Vagina (tissue), 2 donors: ENCODE measurements at regions not wholly inside any gene's neighbourhood (a gene's known extent, or its start where the extent isn't known, plus 50 kb on each side); places are given as distances from the start of the nearest gene placed in this dataset.
A peak's percentile ranks its signal among the peaks of the same experiment; 100 is the strongest.

Source experiments
- DNase-seq, 2 donors: peaks; one replicate each; pipeline ENCODE4 v3.0.0-alpha.2; 2017; ENCODE audit errors: extremely low spot score in 2 of 2
- H3K27ac ChIP-seq: fragments of 200-600 bp; sonication (generic); one replicate; pipeline ENCODE4 v1.5.1; 2019
- H3K27me3 ChIP-seq: fragments of 200-600 bp; sonication (generic); one replicate; pipeline ENCODE4 v1.5.1; 2019
- H3K36me3 ChIP-seq, 2 donors: fragments of 200-600 bp; sonication (generic); one replicate each; pipeline ENCODE4 v1.5.1; 2017 to 2019
- H3K4me1 ChIP-seq: fragments of 200-600 bp; sonication (generic); one replicate; pipeline ENCODE4 v1.5.1; 2019
- H3K4me3 ChIP-seq, 2 donors: fragments of 200-600 bp; sonication (generic); 1 replicate in 1 of 2; 2 replicates in 1 of 2; pipeline ENCODE4 v1.5.1; 2016 to 2019
- H3K9me3 ChIP-seq: fragments of 200-600 bp; sonication (generic); one replicate; pipeline ENCODE4 v1.5.1; 2019
- POLR2A ChIP-seq, 2 donors: fragments of 450-650 bp; IDR thresholded peaks; one replicate each; pipeline ENCODE4 v1.6.1; 2017; ENCODE audit warnings: antibody characterized with exemption in 2 of 2, mild to moderate bottlenecking in 2 of 2, moderate library complexity in 2 of 2
- POLR2AphosphoS5 ChIP-seq, 2 donors: sonication (generic); formaldehyde crosslinking; IDR thresholded peaks; one replicate each; pipeline ENCODE4 v1.9.0; 2017; ENCODE audit warnings: antibody characterized with exemption in 2 of 2, mild to moderate bottlenecking in 2 of 2, low read depth in 1 of 2; ENCODE audit not compliant: insufficient read depth in 1 of 2
- intact Hi-C: fragments of 100-400 bp; cut with DNase I; formaldehyde crosslinking; loops from one replicate; pipeline ENCODE4 v1.15.1; 2023
- TF ChIP-seq, protein P1 (sequence below), 3 experiments: fragments of 450-650 bp in 2 of 3; fragments of 200-600 bp in 1 of 3; sonication (generic) in 1 of 3; IDR thresholded peaks; one replicate each; pipeline ENCODE4 v1.5.1; 2017 to 2019; ENCODE audit warnings: antibody characterized with exemption in 3 of 3, mild to moderate bottlenecking in 2 of 3, moderate library complexity in 2 of 3

DNA sequence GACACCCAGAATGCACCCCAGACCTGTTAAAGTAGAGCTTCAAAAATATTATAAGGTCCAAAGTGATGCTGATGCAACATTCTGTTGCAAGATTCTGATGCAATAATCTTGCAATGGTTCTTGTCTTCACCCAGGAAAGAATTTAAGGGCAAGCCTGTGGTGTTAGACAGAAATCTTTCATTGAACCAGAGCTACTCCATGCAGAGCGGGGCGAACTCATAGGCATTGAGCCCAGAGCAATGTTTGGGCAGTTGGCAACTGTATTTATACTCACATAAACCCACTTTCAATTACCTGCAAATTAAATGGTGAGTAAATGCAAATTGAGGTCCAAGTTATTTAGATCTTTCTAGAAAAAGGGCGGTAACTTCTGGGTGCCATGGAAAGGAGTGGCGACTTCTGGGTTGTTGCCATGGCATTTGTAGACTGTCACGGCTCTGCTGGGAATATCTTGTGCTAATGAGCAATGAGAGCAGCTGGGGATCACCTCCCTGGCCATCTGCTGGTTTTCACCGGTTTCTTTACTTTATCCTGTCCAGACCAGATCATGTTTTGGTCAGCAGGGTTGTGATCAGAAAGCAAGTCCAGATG is 163.4 kb downstream of the ICE1 start:
- no peak overlapping the region for H3K27ac ChIP-seq
- no peaks in the 10 kb centered on the region for H3K36me3 ChIP-seq
- no peaks in the 10 kb centered on the region for H3K4me1 ChIP-seq
- intact Hi-C loops, result no loop called here
- TF ChIP-seq POLR2AphosphoS5 (IDR thresholded peaks at IDR 0.05; ENCODE audit: insufficient read depth in 1 of 2, low read depth in 1 of 2) (no peak), POLR2A (IDR thresholded peaks at IDR 0.05) (no peak)
- TF ChIP-seq, protein P1, sequence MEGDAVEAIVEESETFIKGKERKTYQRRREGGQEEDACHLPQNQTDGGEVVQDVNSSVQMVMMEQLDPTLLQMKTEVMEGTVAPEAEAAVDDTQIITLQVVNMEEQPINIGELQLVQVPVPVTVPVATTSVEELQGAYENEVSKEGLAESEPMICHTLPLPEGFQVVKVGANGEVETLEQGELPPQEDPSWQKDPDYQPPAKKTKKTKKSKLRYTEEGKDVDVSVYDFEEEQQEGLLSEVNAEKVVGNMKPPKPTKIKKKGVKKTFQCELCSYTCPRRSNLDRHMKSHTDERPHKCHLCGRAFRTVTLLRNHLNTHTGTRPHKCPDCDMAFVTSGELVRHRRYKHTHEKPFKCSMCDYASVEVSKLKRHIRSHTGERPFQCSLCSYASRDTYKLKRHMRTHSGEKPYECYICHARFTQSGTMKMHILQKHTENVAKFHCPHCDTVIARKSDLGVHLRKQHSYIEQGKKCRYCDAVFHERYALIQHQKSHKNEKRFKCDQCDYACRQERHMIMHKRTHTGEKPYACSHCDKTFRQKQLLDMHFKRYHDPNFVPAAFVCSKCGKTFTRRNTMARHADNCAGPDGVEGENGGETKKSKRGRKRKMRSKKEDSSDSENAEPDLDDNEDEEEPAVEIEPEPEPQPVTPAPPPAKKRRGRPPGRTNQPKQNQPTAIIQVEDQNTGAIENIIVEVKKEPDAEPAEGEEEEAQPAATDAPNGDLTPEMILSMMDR (IDR thresholded peaks at IDR 0.05), result no peak
- no peaks in the 10 kb centered on the region for H3K9me3 ChIP-seq
- peak in 1 of 2 donors; percentile 32 for DNase-seq
- H3K4me3 ChIP-seq, result no peak overlapping the region
- no peaks in the 10 kb centered on the region for H3K27me3 ChIP-seq

DNA sequence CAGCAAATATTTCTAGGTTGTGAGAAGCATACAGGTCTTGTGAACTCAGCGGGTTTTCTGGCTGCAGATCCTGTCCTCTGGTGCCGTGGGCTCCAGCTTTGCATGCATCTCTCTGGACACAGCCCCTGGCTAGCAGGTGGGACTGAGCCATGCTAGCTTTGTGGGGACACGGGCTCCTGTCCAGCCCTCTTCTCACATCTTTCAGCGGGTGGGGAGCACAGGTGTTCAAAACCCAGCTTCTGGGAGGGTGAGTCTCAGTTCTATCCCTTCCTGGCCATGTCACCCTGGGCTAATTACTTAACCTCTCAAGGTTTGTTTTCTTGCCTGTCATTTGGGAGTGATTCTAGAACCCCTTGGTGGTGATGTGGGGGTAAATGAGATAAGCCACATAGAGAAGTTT is 162.3 kb downstream of the ICE1 start:
- H3K36me3 ChIP-seq, result no peaks in the 10 kb centered on the region
- no peak overlapping the region for H3K27ac ChIP-seq
- H3K27me3 ChIP-seq, result no peaks in the 10 kb centered on the region
- no peak overlapping the region for H3K4me3 ChIP-seq
- intact Hi-C loops, result no loop called here
- TF ChIP-seq POLR2A (IDR thresholded peaks at IDR 0.05), result no peak
- TF ChIP-seq, protein P1 (IDR thresholded peaks at IDR 0.05), result no peak
- H3K9me3 ChIP-seq, result no peaks in the 10 kb centered on the region
- H3K4me1 ChIP-seq, result no peaks in the 10 kb centered on the region
- DNase-seq, result peak in 1 of 2 donors; percentile 40

DNA sequence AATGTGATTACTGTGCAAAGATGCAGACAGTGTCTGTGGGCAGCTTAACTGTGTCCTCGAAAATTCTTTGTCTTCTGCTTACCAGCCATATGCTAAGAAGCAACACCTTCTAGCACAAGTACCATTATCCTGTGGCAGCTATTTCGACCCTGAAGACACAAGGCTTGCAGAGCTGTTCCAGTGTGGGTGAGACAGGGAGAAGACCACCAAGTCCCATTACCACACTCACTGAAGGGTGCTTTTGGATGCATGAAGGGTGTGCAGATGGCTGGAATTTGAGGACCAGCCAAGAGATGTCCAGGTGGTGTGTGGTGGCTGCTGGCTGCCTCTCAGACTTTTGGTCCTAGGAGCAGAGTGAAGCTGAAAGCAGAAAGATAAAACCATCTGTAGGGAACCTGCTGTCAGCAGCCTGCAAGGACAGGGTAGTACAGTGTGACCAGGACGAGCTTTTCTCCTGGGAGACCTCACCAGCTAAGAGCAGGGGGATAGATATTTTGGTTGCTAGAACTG is 161.8 kb downstream of the ICE1 start:
- H3K27ac ChIP-seq, result no peak overlapping the region
- H3K27me3 ChIP-seq, result no peaks in the 10 kb centered on the region
- intact Hi-C loops, result no loop called here
- no peaks in the 10 kb centered on the region for H3K36me3 ChIP-seq
- no peaks in the 10 kb centered on the region for H3K4me1 ChIP-seq
- DNase-seq, result peak in 1 of 2 donors; percentile 27
- H3K9me3 ChIP-seq, result no peaks in the 10 kb centered on the region
- no peak for TF ChIP-seq POLR2A (IDR thresholded peaks at IDR 0.05)
- TF ChIP-seq, protein P1 (IDR thresholded peaks at IDR 0.05), result no peak
- TF ChIP-seq POLR2AphosphoS5 (IDR thresholded peaks at IDR 0.05; ENCODE audit: insufficient read depth in 1 of 2, low read depth in 1 of 2), result no peak
- H3K4me3 ChIP-seq, result no peak overlapping the region

DNA sequence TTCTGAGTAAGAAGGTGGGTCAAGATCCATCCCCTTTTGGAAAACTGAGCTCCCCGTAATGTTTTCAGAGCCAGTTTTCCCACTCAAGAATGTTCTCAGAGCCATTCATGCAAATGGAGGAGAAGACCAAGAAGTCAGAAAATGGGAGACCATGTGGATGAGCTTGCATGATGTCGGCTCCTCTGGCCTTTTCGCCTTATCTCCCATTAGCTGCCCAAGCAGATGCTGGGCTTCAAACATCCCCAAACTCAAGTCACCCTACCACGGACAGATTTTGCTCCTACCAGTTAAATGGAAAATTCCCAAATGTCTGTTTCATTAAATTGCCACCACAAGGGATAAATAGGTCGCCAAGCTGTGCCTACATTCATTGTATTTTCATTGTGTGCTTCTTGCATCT is 161.4 kb downstream of the ICE1 start:
- TF ChIP-seq POLR2AphosphoS5 (IDR thresholded peaks at IDR 0.05; ENCODE audit: insufficient read depth in 1 of 2, low read depth in 1 of 2) (no peak), POLR2A (IDR thresholded peaks at IDR 0.05) (no peak)
- TF ChIP-seq, protein P1 (IDR thresholded peaks at IDR 0.05), result no peak

DNA sequence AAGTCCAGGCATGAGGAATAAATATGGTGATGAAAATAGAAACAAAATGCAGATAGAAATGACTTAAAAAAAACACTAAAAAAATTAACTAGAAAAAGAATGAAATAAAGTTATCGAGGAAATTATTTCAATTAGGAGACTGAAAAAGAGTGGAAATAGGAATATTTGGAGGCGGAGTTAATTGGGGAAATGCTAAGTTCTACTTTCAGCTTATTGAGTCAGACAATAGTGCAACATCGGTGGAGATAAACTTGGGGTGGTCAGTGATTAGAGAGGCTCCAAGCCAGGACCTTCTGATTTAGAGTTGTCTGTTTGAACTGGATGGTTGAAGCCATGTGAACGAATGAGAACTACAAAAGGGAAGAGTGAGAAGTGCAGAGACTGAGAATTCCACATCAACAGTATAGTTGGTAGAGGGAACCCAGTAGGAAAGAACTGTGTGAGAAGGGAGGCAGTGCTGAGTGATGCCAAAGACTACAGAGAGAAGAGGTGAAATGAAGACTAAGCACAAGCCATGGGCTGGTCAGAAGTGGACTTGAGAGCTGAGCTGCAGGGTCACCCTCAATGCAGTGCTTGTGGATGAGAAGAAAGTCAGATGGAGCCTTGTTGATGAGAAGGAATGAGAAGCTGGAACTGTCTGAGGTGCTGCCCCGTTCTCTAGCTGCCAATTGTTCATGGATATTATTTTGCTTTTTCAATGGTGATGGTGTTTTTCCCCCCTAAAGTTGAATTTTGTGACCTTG is 160.7 kb downstream of the ICE1 start:
- DNase-seq, result peak in 1 of 2 donors; percentile 32
- H3K9me3 ChIP-seq, result no peaks in the 10 kb centered on the region

More for the DNA sequence above, 161.4 kb downstream of the ICE1 start:
- Histone ChIP-seq H3K9me3 (no peaks in the 10 kb centered on the region), H3K4me3 (no peak overlapping the region), H3K27ac (no peak overlapping the region), H3K27me3 (no peaks in the 10 kb centered on the region), H3K36me3 (no peaks in the 10 kb centered on the region), H3K4me1 (no peaks in the 10 kb centered on the region)
- DNase-seq, result peak in 1 of 2 donors; percentile 52
- intact Hi-C loops, result no loop called here

More for the DNA sequence above, 160.7 kb downstream of the ICE1 start:
- no peak overlapping the region for H3K4me3 ChIP-seq
- intact Hi-C loops, result no loop called here
- no peaks in the 10 kb centered on the region for H3K27me3 ChIP-seq
- H3K27ac ChIP-seq, result no peak overlapping the region
- TF ChIP-seq POLR2A (IDR thresholded peaks at IDR 0.05) (no peak), POLR2AphosphoS5 (IDR thresholded peaks at IDR 0.05; ENCODE audit: insufficient read depth in 1 of 2, low read depth in 1 of 2) (no peak)
- TF ChIP-seq, protein P1 (IDR thresholded peaks at IDR 0.05), result no peak
- no peaks in the 10 kb centered on the region for H3K36me3 ChIP-seq
- no peaks in the 10 kb centered on the region for H3K4me1 ChIP-seq
